ENCODE measurements at regions not wholly inside any gene's neighbourhood (a gene's known extent, or its start where the extent isn't known, plus 50 kb on each side); places are given as distances from the start of the nearest gene placed in this dataset.
"Not testable (repeated sequence)": the region's sequence is repeated elsewhere in the genome, so short reads cannot be mapped to it uniquely, and the experiment has no call there.

DNA sequence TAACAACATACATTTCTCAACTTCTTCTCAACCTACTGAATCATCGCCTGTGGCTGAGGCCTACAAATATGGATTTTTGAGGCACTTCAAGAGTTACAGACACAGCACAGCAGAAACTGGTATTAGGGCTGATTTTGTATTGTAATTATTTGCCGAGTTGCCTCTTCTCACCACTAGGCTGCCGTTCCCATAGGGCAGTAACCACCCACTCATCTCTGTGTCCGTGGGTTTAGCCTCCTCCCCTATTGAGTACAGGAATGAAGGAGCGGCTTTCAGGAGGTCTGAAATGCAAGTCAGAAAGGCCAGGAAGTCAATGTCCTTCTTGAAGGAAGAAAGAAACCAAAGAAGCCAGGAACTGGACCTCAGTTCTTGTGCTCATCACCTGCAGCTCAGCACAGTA, 220.8 kb downstream of the MTHFS start:
- no peak for DNase-seq

DNA sequence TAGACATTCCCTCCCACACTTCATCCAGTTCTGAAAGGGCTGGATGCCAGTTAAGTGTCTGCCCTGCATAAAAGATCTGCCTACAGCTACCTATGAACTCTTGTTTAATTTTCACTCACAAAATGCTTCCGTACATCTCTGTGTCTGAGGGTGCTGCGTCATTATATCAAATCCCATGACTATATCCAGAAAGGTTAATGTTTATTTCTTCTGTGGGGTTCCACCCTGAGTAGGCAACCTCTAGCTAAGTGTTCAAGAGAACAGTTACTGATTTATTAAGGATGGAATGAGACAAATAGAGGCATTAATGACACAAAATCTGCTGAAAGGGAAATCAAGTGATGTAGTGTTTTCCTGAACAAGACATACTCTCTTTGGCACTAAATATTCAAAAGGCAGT, 220.2 kb downstream of the MTHFS start:
- no peak for DNase-seq

DNA sequence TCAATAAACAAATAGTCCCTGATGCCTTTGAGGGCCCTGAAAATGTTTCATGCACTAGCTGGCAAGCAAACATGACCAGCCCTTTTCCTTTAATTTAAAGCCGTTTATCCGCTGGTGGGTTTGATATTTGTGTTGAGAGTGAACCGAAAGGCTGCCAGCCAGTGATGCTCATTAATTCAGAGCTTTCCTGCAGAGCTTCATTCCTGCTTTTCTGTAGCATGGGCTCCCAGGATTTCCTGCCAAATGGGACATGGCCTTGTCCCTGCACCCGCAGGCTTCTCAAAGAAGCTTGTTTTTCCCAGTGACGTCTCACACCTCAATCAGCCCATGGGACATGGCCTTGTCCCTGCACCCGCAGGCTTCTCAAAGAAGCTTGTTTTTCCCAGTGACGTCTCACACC, 219.6 kb downstream of the MTHFS start:
- DNase-seq = no peak

GRCh38 chr15:79678032-79678701, 218.6 kb downstream of the MTHFS start:
- DNase-seq = no peak

DNA sequence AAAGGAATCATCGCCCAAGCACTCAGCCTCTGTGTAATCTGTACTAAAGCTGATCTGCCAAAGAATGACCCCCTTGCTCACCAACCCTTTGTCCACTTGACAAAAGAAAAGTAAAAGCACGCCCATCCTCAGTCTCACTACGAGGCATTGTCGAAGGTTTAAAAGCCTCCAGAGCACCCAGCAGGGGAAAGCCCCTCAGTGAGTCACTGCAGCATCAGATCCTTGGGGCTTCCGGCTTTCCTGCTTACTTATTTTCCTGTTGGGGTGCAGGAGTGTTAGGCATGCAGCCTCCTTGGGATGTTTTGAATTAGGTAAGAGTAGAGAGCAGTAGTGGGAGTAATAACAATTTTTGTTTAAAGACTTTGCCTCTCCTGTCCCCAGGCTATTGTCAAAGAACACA, 216.1 kb downstream of the MTHFS start:
- DNase-seq = no peak

GRCh38 chr15:79682285-79682684, 214.5 kb downstream of the MTHFS start:
- DNase-seq = no peak

DNA sequence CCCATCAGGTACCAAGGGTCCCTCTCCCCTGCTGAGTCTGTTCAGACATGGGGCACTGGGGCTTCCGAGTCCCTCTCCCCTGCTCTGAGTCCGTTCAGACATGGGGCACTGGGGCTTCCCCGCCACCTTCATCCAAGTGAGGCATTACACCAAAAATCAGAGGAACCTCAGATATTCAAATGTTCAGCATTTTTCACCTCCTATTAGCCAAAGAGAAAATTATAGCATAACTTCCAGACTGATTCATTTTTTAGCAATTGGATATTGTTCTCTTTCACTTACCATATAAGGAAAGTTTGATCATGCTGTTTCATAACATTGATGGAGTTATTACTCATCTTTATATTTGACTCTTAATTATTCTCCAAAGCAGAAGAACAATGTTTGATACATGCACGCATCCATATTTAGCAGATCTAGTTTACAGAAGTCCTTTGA, 213.9 kb downstream of the MTHFS start:
- DNase-seq = no peak

GRCh38 chr15:79689030-79689429, 207.8 kb downstream of the MTHFS start:
- no peak for DNase-seq

GRCh38 chr15:79700951-79701480, 195.8 kb downstream of the MTHFS start:
- DNase-seq = no peak

- no peak for DNase-seq
Measured at GRCh38 chr15:79702621-79703020, 194.2 kb downstream of the MTHFS start.

GRCh38 chr15:79721256-79721655, 175.6 kb downstream of the MTHFS start:
- DNase-seq = no peak

DNA sequence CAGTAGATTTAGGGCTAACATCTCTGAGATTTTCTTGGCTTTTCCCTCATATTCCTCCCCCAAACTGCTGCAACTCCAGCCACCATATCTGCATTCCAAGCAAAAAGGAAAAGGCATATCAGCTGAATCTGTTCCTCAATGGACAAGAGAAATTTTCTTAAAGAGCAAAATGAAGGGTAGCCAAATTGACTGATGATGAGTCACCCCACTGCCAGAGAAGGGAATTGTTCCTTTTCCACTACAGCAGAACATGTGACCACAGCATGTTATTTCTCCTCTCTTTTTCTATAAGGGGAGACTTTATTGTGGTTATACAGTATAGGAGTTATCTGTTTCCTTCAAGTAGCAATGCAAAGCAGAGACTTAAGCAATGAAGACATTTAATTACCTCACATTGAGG, 172.5 kb downstream of the MTHFS start:
- DNase-seq = no peak

DNA sequence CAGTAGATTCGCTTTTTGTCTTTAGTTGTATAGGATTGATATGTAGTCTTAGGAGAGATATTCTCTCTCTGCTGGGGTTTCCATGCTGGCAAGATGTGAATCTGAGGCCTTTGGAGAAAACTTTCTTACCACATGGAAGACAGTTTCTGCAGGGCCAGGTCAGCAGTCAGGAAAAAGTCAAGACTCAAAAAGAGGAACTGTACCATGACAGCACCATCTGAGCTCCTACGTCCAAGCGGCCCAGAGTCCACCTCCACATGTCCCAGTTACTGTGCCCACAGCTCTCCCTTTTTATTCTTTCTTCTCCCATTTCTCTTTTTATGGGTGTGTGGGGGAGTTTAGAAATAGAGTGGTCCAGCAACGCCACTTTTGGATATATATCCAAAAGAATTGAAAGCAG, 172.0 kb downstream of the MTHFS start:
- DNase-seq = no peak

GRCh38 chr15:79728867-79729266, 167.9 kb downstream of the MTHFS start:
- no peak for DNase-seq

GRCh38 chr15:79736435-79737000, 160.3 kb downstream of the MTHFS start:
- DNase-seq = no peak

GRCh38 chr15:79738143-79738542, 158.7 kb downstream of the MTHFS start:
- no peak for DNase-seq

- DNase-seq = no peak
Measured at GRCh38 chr15:79740561-79740960, 156.3 kb downstream of the MTHFS start.

GRCh38 chr15:79743032-79743431, 153.8 kb downstream of the MTHFS start:
- no peak for DNase-seq

GRCh38 chr15:79744485-79744884, 152.3 kb downstream of the MTHFS start:
- not testable (repeated sequence) for DNase-seq

- no peak for DNase-seq
Measured at GRCh38 chr15:79756365-79756764, 140.4 kb downstream of the MTHFS start.

GRCh38 chr15:79765081-79765480, 131.7 kb downstream of the MTHFS start:
- no peak for DNase-seq

DNA sequence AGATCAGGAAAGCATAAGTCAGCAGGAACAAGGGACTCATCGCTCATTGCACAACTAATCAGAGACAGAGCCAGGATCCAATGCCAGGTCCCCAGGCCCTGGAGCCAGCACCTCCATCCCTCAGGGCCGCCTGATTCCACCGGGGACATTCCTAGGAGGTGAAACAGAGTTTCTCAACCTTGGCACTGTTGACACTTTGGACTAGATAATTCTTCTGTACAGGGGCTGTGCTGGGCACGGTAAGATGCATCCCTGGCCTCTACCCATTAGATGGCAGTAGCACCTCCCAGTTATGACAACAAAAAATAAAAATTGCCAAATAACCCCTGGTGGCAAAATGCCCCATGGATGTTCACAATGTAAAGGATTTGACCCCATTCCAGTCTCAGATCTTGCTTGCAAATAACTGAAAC, 127.7 kb downstream of the MTHFS start:
- DNase-seq = no peak

- no peak for DNase-seq
Measured at GRCh38 chr15:79769933-79770759, 126.7 kb downstream of the MTHFS start.

DNA sequence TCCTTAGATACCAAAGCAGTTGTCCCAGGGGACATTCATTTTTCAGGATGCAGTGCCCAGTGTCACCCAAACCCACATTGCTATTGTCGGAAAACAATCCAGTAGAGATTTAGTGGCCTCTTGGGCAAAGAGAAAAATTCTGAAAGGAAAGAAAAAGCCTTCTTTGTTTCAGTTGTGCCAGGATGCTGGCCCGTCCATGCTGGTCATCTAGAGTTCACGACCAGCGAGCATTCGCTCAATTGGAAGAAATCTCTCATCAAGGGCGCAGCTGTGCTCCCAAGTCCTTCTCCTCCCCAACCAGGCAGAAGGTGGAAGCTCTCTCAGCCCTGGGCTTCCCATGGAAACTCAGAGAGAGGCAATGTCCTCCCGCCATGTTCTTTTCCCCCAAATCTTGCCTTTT, 123.7 kb downstream of the MTHFS start:
- no peak for DNase-seq
